ENCODE measurements at regions not wholly inside any gene's neighbourhood (a gene's known extent, or its start where the extent isn't known, plus 50 kb on each side); places are given as distances from the start of the nearest gene placed in this dataset.
"Not testable (repeated sequence)": the region's sequence is repeated elsewhere in the genome, so short reads cannot be mapped to it uniquely, and the experiment has no call there.

GRCh38 chr14:43522191-43522590, 984.9 kb downstream of the FSCB start:
- Histone ChIP-seq H3K9me3 (no peaks in the 10 kb centered on the region), H3K27ac (no peak overlapping the region), H3K36me3 (no peaks in the 10 kb centered on the region), H3K27me3 (no peaks in the 10 kb centered on the region), H3K4me3 (no peak overlapping the region), H3K4me1 (no peaks in the 10 kb centered on the region)
- no peak for DNase-seq (ENCODE audit: low spot score in 2 of 2)
- no peak for TF ChIP-seq POLR2A (IDR thresholded peaks at IDR 0.05)
- no peak for TF ChIP-seq EP300 (IDR thresholded peaks at IDR 0.05)
- no peak for TF ChIP-seq CTCF (IDR thresholded peaks at IDR 0.05)
- 93% methylated on average over 4 of the region's 4 CpGs for WGBS, 2 donors

- no peaks in the 10 kb centered on the region for H3K36me3 ChIP-seq
- H3K27me3 ChIP-seq: no peaks in the 10 kb centered on the region
- H3K27ac ChIP-seq: no peak overlapping the region
- no peak for DNase-seq (ENCODE audit: low spot score in 2 of 2)
- no peaks in the 10 kb centered on the region for H3K9me3 ChIP-seq
- no peak overlapping the region for H3K4me3 ChIP-seq
- TF ChIP-seq EP300 (IDR thresholded peaks at IDR 0.05): no peak
- no peak for TF ChIP-seq CTCF (IDR thresholded peaks at IDR 0.05)
- no peak for TF ChIP-seq POLR2A (IDR thresholded peaks at IDR 0.05)
- no peaks in the 10 kb centered on the region for H3K4me1 ChIP-seq
Measured at GRCh38 chr14:43503508-43503907, 1003.6 kb downstream of the FSCB start.

- DNase-seq (ENCODE audit: low spot score in 2 of 2); H3K9me3 ChIP-seq: not testable (repeated sequence)
Measured at GRCh38 chr14:43492359-43492758, 1014.7 kb downstream of the FSCB start.

GRCh38 chr14:43483415-43483814, 1023.7 kb downstream of the FSCB start:
- no peak for DNase-seq (ENCODE audit: low spot score in 2 of 2)
- no peaks in the 10 kb centered on the region for H3K36me3 ChIP-seq
- no peak overlapping the region for H3K4me3 ChIP-seq
- H3K27ac ChIP-seq: no peak overlapping the region
- no peaks in the 10 kb centered on the region for H3K9me3 ChIP-seq
- no peaks in the 10 kb centered on the region for H3K27me3 ChIP-seq
- TF ChIP-seq POLR2A (IDR thresholded peaks at IDR 0.05): no peak
- no peak for TF ChIP-seq EP300 (IDR thresholded peaks at IDR 0.05)
- TF ChIP-seq CTCF (IDR thresholded peaks at IDR 0.05): no peak
- WGBS, 2 donors: 78 to 83% methylated on average over 3 of the region's 3 CpGs
- H3K4me1 ChIP-seq: no peaks in the 10 kb centered on the region

More at GRCh38 chr14:43492359-43492758, 1014.7 kb downstream of the FSCB start:
- not testable (repeated sequence) for H3K27me3 ChIP-seq, H3K4me3 ChIP-seq, H3K4me1 ChIP-seq, H3K27ac ChIP-seq, H3K36me3 ChIP-seq
- WGBS, 2 donors: 92 to 98% methylated on average over 12 to 13 of the region's 13 CpGs

GRCh38 chr14:43481864-43482263, 1025.2 kb downstream of the FSCB start:
- DNase-seq (ENCODE audit: low spot score in 2 of 2): no peak
- Histone ChIP-seq H3K4me3 (no peak overlapping the region), H3K27ac (no peak overlapping the region), H3K36me3 (no peaks in the 10 kb centered on the region), H3K4me1 (no peaks in the 10 kb centered on the region), H3K27me3 (no peaks in the 10 kb centered on the region), H3K9me3 (no peaks in the 10 kb centered on the region)
- WGBS, 2 donors: 97 to 99% methylated on average over 2 of the region's 2 CpGs
- TF ChIP-seq POLR2A (IDR thresholded peaks at IDR 0.05) (no peak), EP300 (IDR thresholded peaks at IDR 0.05) (no peak), CTCF (IDR thresholded peaks at IDR 0.05) (no peak)

- Histone ChIP-seq H3K4me3 (no peak overlapping the region), H3K4me1 (no peaks in the 10 kb centered on the region), H3K36me3 (no peaks in the 10 kb centered on the region), H3K27me3 (no peaks in the 10 kb centered on the region), H3K27ac (no peak overlapping the region), H3K9me3 (no peaks in the 10 kb centered on the region)
- WGBS, 2 donors: 91 to 100% methylated on average over 1 of the region's 1 CpG
- no peak for TF ChIP-seq POLR2A (IDR thresholded peaks at IDR 0.05)
- no peak for TF ChIP-seq EP300 (IDR thresholded peaks at IDR 0.05)
- DNase-seq (ENCODE audit: low spot score in 2 of 2): no peak
Measured at GRCh38 chr14:43480976-43481375, 1026.1 kb downstream of the FSCB start.
